ENCODE measurements at regions not wholly inside any gene's neighbourhood (a gene's known extent, or its start where the extent isn't known, plus 50 kb on each side); places are given as distances from the start of the nearest gene placed in this dataset.
"Not testable (repeated sequence)": the region's sequence is repeated elsewhere in the genome, so short reads cannot be mapped to it uniquely, and the experiment has no call there.

- H3K36me3 Mint-ChIP-seq: peaks cover 15% of the 10 kb centered on the region
- not testable (repeated sequence) for ATAC-seq; DNase-seq (ENCODE audit: low spot score); H3K27me3 Mint-ChIP-seq; H3K4me3 Mint-ChIP-seq; H3K9me3 Mint-ChIP-seq; H3K27ac Mint-ChIP-seq; H3K4me1 Mint-ChIP-seq (ENCODE audit: low read depth in 2 of 2)
Observed at GRCh38 chr6:60439709-60440108, 1846.3 kb downstream of the KHDRBS2 start.

- H3K27me3 Mint-ChIP-seq; H3K4me1 Mint-ChIP-seq (ENCODE audit: low read depth in 2 of 2); H3K36me3 Mint-ChIP-seq; H3K4me3 Mint-ChIP-seq; H3K27ac Mint-ChIP-seq; DNase-seq (ENCODE audit: low spot score); ATAC-seq: not testable (repeated sequence)
- peaks cover 10% of the 10 kb centered on the region for H3K9me3 Mint-ChIP-seq
Observed at GRCh38 chr6:60422691-60423090, 1863.3 kb downstream of the KHDRBS2 start.

- not testable (repeated sequence) for DNase-seq (ENCODE audit: low spot score); H3K4me1 Mint-ChIP-seq (ENCODE audit: low read depth in 2 of 2); H3K27me3 Mint-ChIP-seq; H3K4me3 Mint-ChIP-seq; H3K27ac Mint-ChIP-seq; ATAC-seq; H3K36me3 Mint-ChIP-seq; H3K9me3 Mint-ChIP-seq
Observed at GRCh38 chr6:60416118-60416517, 1869.9 kb downstream of the KHDRBS2 start.

GRCh38 chr6:60408747-60409146 is 1877.3 kb downstream of the KHDRBS2 start:
- not testable (repeated sequence) for H3K4me3 Mint-ChIP-seq; ATAC-seq; DNase-seq (ENCODE audit: low spot score); H3K9me3 Mint-ChIP-seq; H3K36me3 Mint-ChIP-seq; H3K4me1 Mint-ChIP-seq (ENCODE audit: low read depth in 2 of 2); H3K27ac Mint-ChIP-seq; H3K27me3 Mint-ChIP-seq

GRCh38 chr6:60403268-60403667 is 1882.8 kb downstream of the KHDRBS2 start:
- not testable (repeated sequence) for H3K4me3 Mint-ChIP-seq; H3K27ac Mint-ChIP-seq; H3K9me3 Mint-ChIP-seq; H3K36me3 Mint-ChIP-seq; DNase-seq (ENCODE audit: low spot score); ATAC-seq; H3K4me1 Mint-ChIP-seq (ENCODE audit: low read depth in 2 of 2); H3K27me3 Mint-ChIP-seq

GRCh38 chr6:60402490-60402889 is 1883.5 kb downstream of the KHDRBS2 start:
- not testable (repeated sequence) for H3K27me3 Mint-ChIP-seq; H3K36me3 Mint-ChIP-seq; DNase-seq (ENCODE audit: low spot score); H3K27ac Mint-ChIP-seq; H3K4me1 Mint-ChIP-seq (ENCODE audit: low read depth in 2 of 2); H3K9me3 Mint-ChIP-seq; ATAC-seq; H3K4me3 Mint-ChIP-seq

GRCh38 chr6:60395261-60395660 is 1890.8 kb downstream of the KHDRBS2 start:
- ATAC-seq; H3K36me3 Mint-ChIP-seq; H3K4me3 Mint-ChIP-seq; H3K27ac Mint-ChIP-seq; H3K27me3 Mint-ChIP-seq; H3K4me1 Mint-ChIP-seq (ENCODE audit: low read depth in 2 of 2); DNase-seq (ENCODE audit: low spot score): not testable (repeated sequence)
- H3K9me3 Mint-ChIP-seq: peaks cover 18% of the 10 kb centered on the region

GRCh38 chr6:60392969-60393368 is 1893.1 kb downstream of the KHDRBS2 start:
- H3K36me3 Mint-ChIP-seq; H3K4me3 Mint-ChIP-seq; ATAC-seq; DNase-seq (ENCODE audit: low spot score); H3K27me3 Mint-ChIP-seq; H3K27ac Mint-ChIP-seq; H3K4me1 Mint-ChIP-seq (ENCODE audit: low read depth in 2 of 2): not testable (repeated sequence)
- peaks cover 21% of the 10 kb centered on the region for H3K9me3 Mint-ChIP-seq

GRCh38 chr6:60389094-60389493 is 1896.9 kb downstream of the KHDRBS2 start:
- H3K36me3 Mint-ChIP-seq; H3K4me1 Mint-ChIP-seq (ENCODE audit: low read depth in 2 of 2); H3K27me3 Mint-ChIP-seq; DNase-seq (ENCODE audit: low spot score); ATAC-seq; H3K4me3 Mint-ChIP-seq; H3K27ac Mint-ChIP-seq: not testable (repeated sequence)
- H3K9me3 Mint-ChIP-seq: peaks cover 21% of the 10 kb centered on the region

GRCh38 chr6:60384614-60385013 is 1901.4 kb downstream of the KHDRBS2 start:
- H3K9me3 Mint-ChIP-seq: peaks cover 11% of the 10 kb centered on the region
- DNase-seq (ENCODE audit: low spot score); H3K27ac Mint-ChIP-seq; H3K4me3 Mint-ChIP-seq; H3K36me3 Mint-ChIP-seq; H3K27me3 Mint-ChIP-seq; H3K4me1 Mint-ChIP-seq (ENCODE audit: low read depth in 2 of 2); ATAC-seq: not testable (repeated sequence)

- not testable (repeated sequence) for ATAC-seq; H3K27ac Mint-ChIP-seq; H3K4me1 Mint-ChIP-seq (ENCODE audit: low read depth in 2 of 2); H3K36me3 Mint-ChIP-seq; DNase-seq (ENCODE audit: low spot score); H3K4me3 Mint-ChIP-seq; H3K27me3 Mint-ChIP-seq
- peaks cover 12% of the 10 kb centered on the region for H3K9me3 Mint-ChIP-seq
Observed at GRCh38 chr6:60382771-60383170, 1903.3 kb downstream of the KHDRBS2 start.

GRCh38 chr6:60374078-60374477 is 1911.9 kb downstream of the KHDRBS2 start:
- not testable (repeated sequence) for H3K27ac Mint-ChIP-seq; DNase-seq (ENCODE audit: low spot score)

GRCh38 chr6:60367800-60368199 is 1918.2 kb downstream of the KHDRBS2 start:
- H3K9me3 Mint-ChIP-seq; H3K27me3 Mint-ChIP-seq; H3K27ac Mint-ChIP-seq; H3K4me3 Mint-ChIP-seq; ATAC-seq; DNase-seq (ENCODE audit: low spot score); H3K4me1 Mint-ChIP-seq (ENCODE audit: low read depth in 2 of 2): not testable (repeated sequence)
- peaks cover 10% of the 10 kb centered on the region for H3K36me3 Mint-ChIP-seq

More at GRCh38 chr6:60374078-60374477, 1911.9 kb downstream of the KHDRBS2 start:
- not testable (repeated sequence) for H3K4me3 Mint-ChIP-seq; H3K4me1 Mint-ChIP-seq (ENCODE audit: low read depth in 2 of 2); H3K27me3 Mint-ChIP-seq; ATAC-seq
- Mint-ChIP-seq H3K36me3 (peaks cover 14% of the 10 kb centered on the region), H3K9me3 (peaks cover 22% of the 10 kb centered on the region)

- H3K36me3 Mint-ChIP-seq; H3K27me3 Mint-ChIP-seq; H3K27ac Mint-ChIP-seq; H3K4me3 Mint-ChIP-seq; H3K9me3 Mint-ChIP-seq; DNase-seq (ENCODE audit: low spot score); H3K4me1 Mint-ChIP-seq (ENCODE audit: low read depth in 2 of 2); ATAC-seq: not testable (repeated sequence)
Observed at GRCh38 chr6:60365901-60366300, 1920.1 kb downstream of the KHDRBS2 start.

GRCh38 chr6:60342411-60343008 is 1943.5 kb downstream of the KHDRBS2 start:
- not testable (repeated sequence) for H3K36me3 Mint-ChIP-seq; H3K27ac Mint-ChIP-seq; DNase-seq (ENCODE audit: low spot score); H3K9me3 Mint-ChIP-seq; ATAC-seq; H3K27me3 Mint-ChIP-seq; H3K4me3 Mint-ChIP-seq; H3K4me1 Mint-ChIP-seq (ENCODE audit: low read depth in 2 of 2)
